ENCODE measurements at regions not wholly inside any gene's neighbourhood (a gene's known extent, or its start where the extent isn't known, plus 50 kb on each side); places are given as distances from the start of the nearest gene placed in this dataset.

DNA sequence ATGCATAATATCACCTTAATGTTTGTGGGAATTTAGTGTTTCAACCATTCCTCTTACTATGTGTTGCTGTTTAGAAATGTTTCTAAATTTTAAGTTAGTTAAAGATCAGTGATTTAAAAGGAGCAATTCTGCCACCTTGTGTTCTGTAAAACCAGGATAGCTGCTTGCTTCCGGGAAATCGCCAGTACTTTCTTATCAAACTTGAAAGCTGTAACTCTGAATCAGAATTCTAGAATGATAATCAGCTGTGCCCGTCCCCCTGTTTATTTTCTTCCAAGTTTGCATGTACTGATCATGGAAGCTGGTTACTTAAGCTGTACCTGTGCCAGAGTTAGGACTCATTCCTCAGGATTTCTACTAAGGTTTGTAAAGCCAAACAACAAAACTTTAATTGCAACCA, 656.4 kb downstream of the LTN1 start:
- Histone ChIP-seq H3K9ac (ENCODE audit: low read length) (no peak overlapping the region), H4K20me1 (ENCODE audit: control insufficient read depth, insufficient read depth, low read length, poor library complexity, severe bottlenecking) (no peaks in the 10 kb centered on the region), H3K36me3 (replicated peaks in 1 of 2; ENCODE audit: control extremely low read depth in 1 of 2, control insufficient read depth in 1 of 2, extremely low read depth in 1 of 2, insufficient read depth in 2 of 2, low read length in 1 of 2) (no peaks in the 10 kb centered on the region), H3K27me3 (replicated peaks in 1 of 4; ENCODE audit: control extremely low read depth in 1 of 4, control insufficient read depth in 3 of 4, insufficient read depth in 4 of 4, low read length in 3 of 4) (no peaks in the 10 kb centered on the region), H3K27ac (ENCODE audit: low read length in 2 of 2) (no peak overlapping the region), H3K4me2 (replicated peaks; ENCODE audit: low read depth, low read length, poor library complexity, severe bottlenecking) (no peak overlapping the region), H3K4me3 (ENCODE audit: control extremely low read depth in 1 of 5, extremely low read depth in 1 of 5, insufficient read depth in 1 of 5, low read depth in 2 of 5, low read length in 4 of 5) (no peak overlapping the region), H3K9me3 (ENCODE audit: control extremely low read depth in 1 of 3, control insufficient read depth in 2 of 3, insufficient read depth in 1 of 3, low read length in 2 of 3) (no peaks in the 10 kb centered on the region), H2AFZ (ENCODE audit: insufficient read depth, low read depth, low read length, poor library complexity, severe bottlenecking) (no peak overlapping the region), H3K4me1 (ENCODE audit: control insufficient read depth in 2 of 2, insufficient read depth in 2 of 2, low read length in 2 of 2) (no peaks in the 10 kb centered on the region), H3K79me2 (ENCODE audit: control insufficient read depth, insufficient read depth, low read length) (no peaks in the 10 kb centered on the region)
- Mint-ChIP-seq H3K4me3 (no peak overlapping the region), H3K27ac (no peak overlapping the region), H3K27me3 (no peaks in the 10 kb centered on the region), H3K4me1 (no peaks in the 10 kb centered on the region), H3K9me3 (ENCODE audit: insufficient read depth) (no peaks in the 10 kb centered on the region)
- POLR2A ChIA-PET, result no interaction called here
- 13% methylated on average over 2 of the region's 3 CpGs for WGBS (ENCODE audit: insufficient coverage)
- no peak for ATAC-seq (ENCODE audit: low read depth)
- CTCF ChIA-PET, result no interaction called here
- intact Hi-C loops (cut with micrococcal nuclease), result no loop called here
- no peak for TF ChIP-seq EZH2 (IDR thresholded peaks at IDR 0.05; ENCODE audit: borderline replicate concordance, insufficient read depth, low read depth, low read length, poor library complexity, severe bottlenecking)
- no peak for TF ChIP-seq CTCF (IDR thresholded peaks at IDR 0.05)
- DNase-seq, result no peak

- H3K4me1 Mint-ChIP-seq, result no peaks in the 10 kb centered on the region
- no peaks in the 10 kb centered on the region for H3K4me1 ChIP-seq (ENCODE audit: control insufficient read depth in 2 of 2, insufficient read depth in 2 of 2, low read length in 2 of 2)
- H3K27me3 Mint-ChIP-seq, result no peaks in the 10 kb centered on the region
- 83% methylated on average over 1 of the region's 2 CpGs for WGBS (ENCODE audit: insufficient coverage)
- H3K4me2 ChIP-seq (replicated peaks; ENCODE audit: low read depth, low read length, poor library complexity, severe bottlenecking), result no peak overlapping the region
- DNase-seq (no peak), ATAC-seq (ENCODE audit: low read depth) (no peak)
- ChIA-PET POLR2A (no interaction called here), CTCF (no interaction called here)
- H3K27me3 ChIP-seq (replicated peaks in 1 of 4; ENCODE audit: control extremely low read depth in 1 of 4, control insufficient read depth in 3 of 4, insufficient read depth in 4 of 4, low read length in 3 of 4), result no peaks in the 10 kb centered on the region
- no peak overlapping the region for H3K4me3 ChIP-seq (ENCODE audit: control extremely low read depth in 1 of 5, extremely low read depth in 1 of 5, insufficient read depth in 1 of 5, low read depth in 2 of 5, low read length in 4 of 5)
- no peaks in the 10 kb centered on the region for H3K9me3 Mint-ChIP-seq (ENCODE audit: insufficient read depth)
- no peaks in the 10 kb centered on the region for H3K79me2 ChIP-seq (ENCODE audit: control insufficient read depth, insufficient read depth, low read length)
- intact Hi-C loops (cut with micrococcal nuclease), result no loop called here
- no peak for TF ChIP-seq EZH2 (IDR thresholded peaks at IDR 0.05; ENCODE audit: borderline replicate concordance, insufficient read depth, low read depth, low read length, poor library complexity, severe bottlenecking)
- no peak for TF ChIP-seq CTCF (IDR thresholded peaks at IDR 0.05)
- no peaks in the 10 kb centered on the region for H3K9me3 ChIP-seq (ENCODE audit: control extremely low read depth in 1 of 3, control insufficient read depth in 2 of 3, insufficient read depth in 1 of 3, low read length in 2 of 3)
- no peak overlapping the region for H3K9ac ChIP-seq (ENCODE audit: low read length)
- no peak overlapping the region for H2AFZ ChIP-seq (ENCODE audit: insufficient read depth, low read depth, low read length, poor library complexity, severe bottlenecking)
- no peak overlapping the region for H3K27ac Mint-ChIP-seq
- no peaks in the 10 kb centered on the region for H4K20me1 ChIP-seq (ENCODE audit: control insufficient read depth, insufficient read depth, low read length, poor library complexity, severe bottlenecking)
- no peaks in the 10 kb centered on the region for H3K36me3 ChIP-seq (replicated peaks in 1 of 2; ENCODE audit: control extremely low read depth in 1 of 2, control insufficient read depth in 1 of 2, extremely low read depth in 1 of 2, insufficient read depth in 2 of 2, low read length in 1 of 2)
- H3K4me3 Mint-ChIP-seq, result no peak overlapping the region
- no peak overlapping the region for H3K27ac ChIP-seq (ENCODE audit: low read length in 2 of 2)
Measured at GRCh38 chr21:28334407-28334806, 658.3 kb downstream of the LTN1 start.
